ENCODE measurements at regions not wholly inside any gene's neighbourhood (a gene's known extent, or its start where the extent isn't known, plus 50 kb on each side); places are given as distances from the start of the nearest gene placed in this dataset.

DNA sequence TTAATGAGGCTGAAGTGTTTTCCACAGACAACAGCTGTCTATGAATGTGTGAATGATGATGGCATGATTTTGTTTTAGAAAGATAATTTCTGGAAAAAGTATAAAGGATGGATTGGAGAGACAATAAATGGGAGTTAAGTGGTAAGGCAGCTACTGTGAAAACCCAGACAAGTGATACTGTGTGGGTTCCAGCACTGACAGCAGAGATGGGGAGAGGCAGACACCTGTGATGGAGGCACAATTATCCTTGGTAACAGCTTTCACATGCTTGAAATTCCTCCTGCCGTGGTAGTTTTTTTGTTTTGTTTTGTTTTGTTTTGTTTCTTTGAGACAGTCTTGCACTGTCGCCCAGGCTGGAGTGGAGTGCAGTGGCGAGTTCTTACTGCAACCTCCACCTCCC, 189.3 kb downstream of the DEPDC1B start:
- no peak overlapping the region for H3K4me3 Mint-ChIP-seq
- H3K27ac Mint-ChIP-seq, result no peak overlapping the region
- no peaks in the 10 kb centered on the region for H3K36me3 Mint-ChIP-seq (ENCODE audit: low read depth)
- intact Hi-C loops (cut with micrococcal nuclease), result no loop called here
- H3K9me3 Mint-ChIP-seq, result no peaks in the 10 kb centered on the region
- H3K4me1 Mint-ChIP-seq (ENCODE audit: low read depth), result no peaks in the 10 kb centered on the region
- H3K27me3 Mint-ChIP-seq (ENCODE audit: insufficient read depth), result no peaks in the 10 kb centered on the region
- no peak for DNase-seq (ENCODE audit: low spot score)

DNA sequence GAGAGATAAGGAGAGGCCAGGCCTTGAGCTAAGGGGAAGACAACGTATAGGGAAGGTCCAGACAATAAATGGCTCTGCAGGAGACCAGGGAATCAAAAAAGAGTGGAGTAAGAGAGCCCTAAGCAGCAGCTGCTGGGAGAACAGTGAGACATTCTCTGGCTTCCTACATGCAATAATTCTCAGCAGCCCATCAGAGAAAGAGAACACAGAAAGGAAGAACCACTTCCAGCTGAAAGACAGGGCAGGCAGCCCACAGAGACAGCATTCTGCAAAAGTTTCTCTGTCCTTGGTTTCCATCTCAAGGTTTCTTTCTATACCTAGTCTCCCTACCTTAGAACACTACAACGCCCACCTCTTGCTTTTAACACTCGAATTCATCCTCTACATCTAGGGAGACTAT, 189.9 kb downstream of the DEPDC1B start:
- no peak overlapping the region for H3K4me3 Mint-ChIP-seq
- no peaks in the 10 kb centered on the region for H3K27me3 Mint-ChIP-seq (ENCODE audit: insufficient read depth)
- no peaks in the 10 kb centered on the region for H3K4me1 Mint-ChIP-seq (ENCODE audit: low read depth)
- DNase-seq (ENCODE audit: low spot score), result no peak
- H3K9me3 Mint-ChIP-seq, result no peaks in the 10 kb centered on the region
- H3K27ac Mint-ChIP-seq, result no peak overlapping the region
- no peaks in the 10 kb centered on the region for H3K36me3 Mint-ChIP-seq (ENCODE audit: low read depth)
- intact Hi-C loops (cut with micrococcal nuclease), result no loop called here

DNA sequence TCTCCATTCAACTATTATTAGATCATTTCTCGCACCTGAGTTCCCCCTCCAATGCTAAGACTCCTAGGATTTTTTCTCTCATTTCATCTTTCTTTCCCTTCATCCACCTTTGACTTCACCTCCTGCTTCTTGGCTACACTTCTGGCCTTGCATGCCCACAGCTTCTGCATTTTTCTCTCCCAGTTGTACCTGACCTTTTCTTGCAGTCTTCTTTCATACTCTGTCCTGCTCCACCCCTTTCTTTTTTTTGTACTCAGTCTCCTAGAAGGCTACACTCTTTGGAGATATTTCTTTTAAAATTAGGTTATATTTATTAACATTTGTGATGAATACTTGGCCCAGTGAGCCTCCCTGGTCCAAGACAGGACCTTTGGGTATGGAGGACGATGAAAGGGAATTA, 190.4 kb downstream of the DEPDC1B start:
- H3K27ac Mint-ChIP-seq, result no peak overlapping the region

DNA sequence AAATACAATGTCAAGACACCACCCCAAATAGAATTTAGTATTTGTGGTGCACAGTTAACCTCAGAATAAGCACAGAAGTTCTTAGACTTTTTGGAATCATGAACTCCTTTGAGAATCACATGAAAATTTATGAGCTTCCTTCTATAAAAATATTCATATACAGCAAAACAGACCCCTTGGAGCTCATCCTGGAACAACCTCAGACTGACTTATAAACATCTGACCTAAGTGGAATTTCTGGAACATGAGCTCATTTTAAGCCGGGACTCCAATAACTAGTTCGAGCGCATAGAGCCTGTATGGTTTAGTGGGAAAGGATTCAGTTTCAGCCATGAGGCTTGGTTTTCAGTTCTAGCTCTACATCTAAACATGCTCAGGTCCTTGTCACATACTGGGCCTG, 192.3 kb downstream of the DEPDC1B start:
- Mint-ChIP-seq H3K27ac (no peak overlapping the region), H3K4me1 (ENCODE audit: low read depth) (no peaks in the 10 kb centered on the region), H3K27me3 (ENCODE audit: insufficient read depth) (no peaks in the 10 kb centered on the region), H3K4me3 (no peak overlapping the region), H3K9me3 (peaks cover 4% of the 10 kb centered on the region), H3K36me3 (ENCODE audit: low read depth) (no peaks in the 10 kb centered on the region)
- intact Hi-C loops (cut with micrococcal nuclease), result no loop called here
- no peak for DNase-seq (ENCODE audit: low spot score)

More for the DNA sequence above, 190.4 kb downstream of the DEPDC1B start:
- H3K9me3 Mint-ChIP-seq, result no peaks in the 10 kb centered on the region
- H3K4me1 Mint-ChIP-seq (ENCODE audit: low read depth), result no peaks in the 10 kb centered on the region
- no peaks in the 10 kb centered on the region for H3K27me3 Mint-ChIP-seq (ENCODE audit: insufficient read depth)
- no peak overlapping the region for H3K4me3 Mint-ChIP-seq
- intact Hi-C loops (cut with micrococcal nuclease), result no loop called here
- no peaks in the 10 kb centered on the region for H3K36me3 Mint-ChIP-seq (ENCODE audit: low read depth)
- no peak for DNase-seq (ENCODE audit: low spot score)

DNA sequence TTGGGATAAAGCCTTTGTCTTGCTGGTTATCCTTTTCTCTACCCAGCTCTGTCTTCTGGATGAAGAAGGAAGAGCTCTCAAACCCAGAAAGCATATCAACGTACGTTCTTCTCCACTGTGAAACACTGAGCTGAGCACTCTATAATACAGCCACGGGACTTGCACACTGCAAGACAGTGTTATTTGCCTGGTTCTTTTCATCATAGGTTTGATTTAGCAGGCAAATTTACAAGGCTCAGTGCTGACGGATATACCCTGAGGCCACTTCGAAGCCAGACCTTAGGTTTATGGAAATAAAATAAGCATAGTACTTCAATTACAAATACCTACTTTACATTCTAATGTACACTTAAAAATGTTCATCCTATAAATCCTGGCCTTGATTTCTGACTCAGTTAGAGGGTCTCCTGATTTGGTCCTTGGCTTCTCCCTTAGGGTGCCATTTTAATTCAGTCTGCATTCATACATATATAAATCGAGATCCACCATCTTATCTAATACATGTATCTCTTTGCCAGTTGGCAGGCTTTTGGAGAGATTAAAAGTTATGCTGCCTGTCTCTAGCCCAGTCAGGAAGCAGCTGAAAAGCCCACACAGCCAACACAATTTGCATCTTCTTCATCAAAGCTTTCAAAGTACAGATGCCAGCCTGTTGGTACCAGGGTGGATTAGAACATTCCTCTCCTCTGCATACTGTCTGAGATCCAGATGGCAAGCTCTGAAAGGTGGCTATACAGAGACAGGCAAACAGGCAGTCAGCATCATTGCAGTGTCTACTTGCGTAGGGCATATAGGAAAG, 194.4 kb downstream of the DEPDC1B start:
- Mint-ChIP-seq H3K4me3 (no peak overlapping the region), H3K36me3 (ENCODE audit: low read depth) (no peaks in the 10 kb centered on the region), H3K27ac (no peak overlapping the region), H3K4me1 (ENCODE audit: low read depth) (no peaks in the 10 kb centered on the region), H3K27me3 (ENCODE audit: insufficient read depth) (no peaks in the 10 kb centered on the region), H3K9me3 (peaks cover 4% of the 10 kb centered on the region)
- no peak for DNase-seq (ENCODE audit: low spot score)
- intact Hi-C loops (cut with micrococcal nuclease), result no loop called here

DNA sequence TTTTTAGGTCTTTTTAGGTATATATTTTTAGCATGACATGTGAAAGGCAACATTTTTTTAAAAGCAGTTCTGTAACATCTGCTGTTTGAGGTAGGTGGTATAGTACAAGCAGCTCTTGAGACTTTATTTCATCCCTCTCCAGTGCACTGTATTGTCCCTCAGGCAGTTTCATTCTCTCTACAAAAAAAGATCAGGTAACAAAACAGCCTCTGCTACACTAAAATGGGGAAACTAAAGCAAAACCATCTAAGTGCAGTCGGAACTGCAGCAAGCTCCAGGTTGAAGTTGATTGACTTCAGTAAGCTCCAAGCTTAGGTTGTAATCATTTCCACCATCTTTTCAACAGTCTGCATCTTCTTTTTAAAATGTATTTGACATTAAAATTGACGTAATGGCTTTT, 195.6 kb downstream of the DEPDC1B start:
- Mint-ChIP-seq H3K4me3 (no peak overlapping the region), H3K27ac (no peak overlapping the region), H3K9me3 (peaks cover 4% of the 10 kb centered on the region), H3K36me3 (ENCODE audit: low read depth) (no peaks in the 10 kb centered on the region), H3K27me3 (ENCODE audit: insufficient read depth) (no peaks in the 10 kb centered on the region), H3K4me1 (ENCODE audit: low read depth) (no peaks in the 10 kb centered on the region)
- intact Hi-C loops (cut with micrococcal nuclease), result no loop called here
- DNase-seq (ENCODE audit: low spot score), result no peak

DNA sequence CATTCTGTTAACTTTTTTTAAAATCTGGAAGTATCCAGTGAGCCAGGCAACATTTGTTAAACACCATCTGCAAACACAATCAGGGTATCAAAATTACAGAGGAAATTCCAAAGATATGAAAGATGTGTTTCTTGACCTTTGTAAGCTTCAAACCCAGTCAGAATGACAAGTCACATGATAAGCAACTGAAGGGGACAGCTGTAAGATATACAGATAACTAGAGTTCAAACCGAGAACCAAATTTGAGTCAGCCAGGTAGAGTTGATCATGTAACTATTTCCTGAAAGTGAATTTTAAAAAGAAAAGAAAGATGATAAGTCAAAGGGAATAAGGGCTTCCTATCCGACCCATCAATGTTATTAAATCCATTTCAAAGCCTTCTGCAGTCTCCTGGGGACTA, 196.2 kb downstream of the DEPDC1B start:
- intact Hi-C loops (cut with micrococcal nuclease), result no loop called here
- no peaks in the 10 kb centered on the region for H3K27me3 Mint-ChIP-seq (ENCODE audit: insufficient read depth)
- no peaks in the 10 kb centered on the region for H3K36me3 Mint-ChIP-seq (ENCODE audit: low read depth)

DNA sequence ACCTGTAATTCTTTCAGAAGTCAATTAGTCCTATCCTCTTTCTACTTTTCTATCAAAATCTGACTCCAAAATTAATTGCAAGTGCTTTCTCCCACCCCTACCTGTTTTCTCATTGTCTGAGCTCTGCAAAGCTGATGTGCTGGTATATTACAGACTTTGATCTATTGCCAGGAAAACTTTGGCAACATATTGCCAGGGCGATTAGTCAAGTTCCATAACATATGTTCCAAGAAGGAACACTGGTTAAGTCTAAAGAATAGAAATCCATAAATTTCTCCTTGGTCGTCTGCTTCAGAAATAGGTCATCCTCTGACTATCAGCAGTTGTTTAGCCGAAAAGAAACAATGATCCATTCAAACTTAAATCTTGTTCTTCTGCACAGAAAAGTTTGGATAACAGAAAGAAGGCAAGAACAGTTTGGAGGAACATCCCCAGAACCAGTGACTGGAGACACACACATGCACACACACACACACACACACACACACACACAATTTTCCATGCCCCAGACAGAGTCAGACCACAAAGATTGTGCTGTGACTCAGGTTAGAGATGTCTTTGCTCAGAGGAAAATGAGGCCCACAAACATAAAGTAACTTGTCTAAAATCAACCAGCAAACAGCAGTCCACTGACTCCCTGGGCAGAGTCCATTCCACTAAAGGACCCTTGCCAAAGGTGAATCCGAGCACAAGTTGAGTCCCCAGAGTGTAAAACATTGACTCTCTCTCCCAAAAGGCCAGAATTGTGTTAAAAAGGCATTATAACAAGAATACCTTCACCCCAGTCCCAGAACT, 202.1 kb downstream of the DEPDC1B start:
- no peaks in the 10 kb centered on the region for H3K4me1 Mint-ChIP-seq (ENCODE audit: low read depth)
- intact Hi-C loops (cut with micrococcal nuclease), result no loop called here
- DNase-seq (ENCODE audit: low spot score), result no peak
- no peak overlapping the region for H3K27ac Mint-ChIP-seq
- no peak overlapping the region for H3K4me3 Mint-ChIP-seq
- H3K27me3 Mint-ChIP-seq (ENCODE audit: insufficient read depth), result peaks cover 3% of the 10 kb centered on the region
- no peaks in the 10 kb centered on the region for H3K9me3 Mint-ChIP-seq
- no peaks in the 10 kb centered on the region for H3K36me3 Mint-ChIP-seq (ENCODE audit: low read depth)

More for the DNA sequence above, 196.2 kb downstream of the DEPDC1B start:
- H3K9me3 Mint-ChIP-seq, result peaks cover 4% of the 10 kb centered on the region
- no peaks in the 10 kb centered on the region for H3K4me1 Mint-ChIP-seq (ENCODE audit: low read depth)
- DNase-seq (ENCODE audit: low spot score), result no peak
- H3K4me3 Mint-ChIP-seq, result no peak overlapping the region
- H3K27ac Mint-ChIP-seq, result no peak overlapping the region

DNA sequence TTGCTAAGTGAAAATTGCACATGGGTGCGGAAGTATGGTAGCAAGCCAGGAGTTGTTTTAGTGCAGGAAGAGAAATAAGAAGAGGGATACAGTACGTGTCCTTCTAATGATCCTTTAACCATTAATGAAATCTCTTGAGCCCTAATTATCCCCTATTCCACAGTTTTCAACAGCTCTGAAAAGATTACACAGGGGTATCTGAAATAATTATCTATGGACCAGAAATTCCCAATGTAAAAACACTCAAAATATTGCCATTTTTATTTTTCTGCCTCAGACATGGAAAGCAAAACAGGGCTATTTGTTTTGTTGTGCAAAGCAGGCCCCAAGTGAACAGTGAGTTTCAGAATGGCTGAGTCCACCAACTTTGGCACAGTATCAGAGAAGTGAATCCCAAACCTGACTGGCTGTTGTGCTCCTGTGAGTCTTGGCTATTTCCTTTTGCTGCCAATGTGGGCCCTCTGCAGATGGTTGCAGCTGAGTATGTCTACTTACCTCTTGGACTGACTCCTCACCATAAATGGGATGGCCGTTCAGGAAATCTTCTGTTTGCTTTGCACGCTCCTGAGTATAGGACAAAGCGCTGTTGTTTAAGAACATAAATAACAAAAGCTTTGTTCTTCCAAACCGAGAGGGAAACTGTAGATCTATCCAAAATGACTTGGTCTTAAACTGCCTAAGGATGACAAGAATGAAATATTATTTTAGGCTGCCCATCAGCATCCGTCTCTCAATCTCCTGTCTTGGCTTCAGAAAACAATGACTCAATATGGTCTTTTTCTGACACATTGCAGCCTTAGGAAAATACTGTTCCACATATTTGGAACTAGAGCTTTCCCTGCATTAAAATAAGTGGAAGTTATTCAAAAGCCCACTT, 204.1 kb downstream of the DEPDC1B start:
- H3K27me3 Mint-ChIP-seq (ENCODE audit: insufficient read depth), result peaks cover 3% of the 10 kb centered on the region
- H3K4me1 Mint-ChIP-seq (ENCODE audit: low read depth), result no peaks in the 10 kb centered on the region
- no peaks in the 10 kb centered on the region for H3K36me3 Mint-ChIP-seq (ENCODE audit: low read depth)
- DNase-seq (ENCODE audit: low spot score), result no peak
- H3K4me3 Mint-ChIP-seq, result no peak overlapping the region
- intact Hi-C loops (cut with micrococcal nuclease), result no loop called here
- no peak overlapping the region for H3K27ac Mint-ChIP-seq
- no peaks in the 10 kb centered on the region for H3K9me3 Mint-ChIP-seq

DNA sequence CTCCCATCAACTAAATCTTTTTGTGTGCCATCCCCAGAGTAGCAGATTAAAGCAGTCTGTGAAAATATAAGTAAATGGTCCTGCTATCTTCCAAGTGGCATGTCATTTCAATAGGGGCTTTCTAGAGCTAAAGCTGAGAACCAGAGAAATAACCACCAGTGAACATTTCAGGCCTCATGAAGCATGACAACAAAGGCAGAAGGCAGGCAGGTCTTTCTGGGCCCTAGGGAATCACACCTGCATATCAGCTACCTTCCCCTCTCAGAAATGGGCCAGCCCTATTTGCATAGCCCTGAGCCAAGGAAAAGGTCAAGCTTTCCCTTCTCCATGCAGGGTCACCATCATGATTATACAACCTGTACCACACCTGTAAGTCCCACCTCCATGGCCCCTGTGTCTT, 205.3 kb downstream of the DEPDC1B start:
- H3K4me1 Mint-ChIP-seq (ENCODE audit: low read depth), result no peaks in the 10 kb centered on the region
- H3K27me3 Mint-ChIP-seq (ENCODE audit: insufficient read depth), result peaks cover 3% of the 10 kb centered on the region
- H3K27ac Mint-ChIP-seq, result no peak overlapping the region
- intact Hi-C loops (cut with micrococcal nuclease), result no loop called here
- no peaks in the 10 kb centered on the region for H3K9me3 Mint-ChIP-seq
- H3K36me3 Mint-ChIP-seq (ENCODE audit: low read depth), result no peaks in the 10 kb centered on the region
- H3K4me3 Mint-ChIP-seq, result no peak overlapping the region
- DNase-seq (ENCODE audit: low spot score), result no peak

DNA sequence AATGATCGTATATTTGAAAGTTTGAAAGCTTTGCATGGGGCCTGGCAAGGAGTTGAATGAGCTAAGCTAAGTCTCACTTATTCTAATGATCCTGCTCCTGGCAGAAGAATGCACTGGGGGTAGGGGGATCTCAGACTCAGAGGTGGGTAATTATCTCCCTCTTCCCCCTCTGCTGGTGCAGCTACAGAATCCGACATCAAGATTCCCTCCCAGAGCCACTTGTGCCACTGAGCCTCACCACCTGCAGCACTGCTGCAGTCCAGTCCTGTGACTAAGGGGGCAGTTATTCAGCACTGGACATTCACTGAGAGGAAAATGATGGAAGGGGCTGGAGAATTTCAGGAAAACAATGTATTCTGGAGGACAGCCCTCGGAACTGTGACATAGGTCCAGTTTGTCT, 205.8 kb downstream of the DEPDC1B start:
- H3K9me3 Mint-ChIP-seq, result no peaks in the 10 kb centered on the region
- intact Hi-C loops (cut with micrococcal nuclease), result no loop called here
- H3K4me3 Mint-ChIP-seq, result no peak overlapping the region
- no peaks in the 10 kb centered on the region for H3K36me3 Mint-ChIP-seq (ENCODE audit: low read depth)
- H3K27me3 Mint-ChIP-seq (ENCODE audit: insufficient read depth), result peaks cover 3% of the 10 kb centered on the region
- H3K27ac Mint-ChIP-seq, result no peak overlapping the region
- no peaks in the 10 kb centered on the region for H3K4me1 Mint-ChIP-seq (ENCODE audit: low read depth)
- DNase-seq (ENCODE audit: low spot score), result no peak

DNA sequence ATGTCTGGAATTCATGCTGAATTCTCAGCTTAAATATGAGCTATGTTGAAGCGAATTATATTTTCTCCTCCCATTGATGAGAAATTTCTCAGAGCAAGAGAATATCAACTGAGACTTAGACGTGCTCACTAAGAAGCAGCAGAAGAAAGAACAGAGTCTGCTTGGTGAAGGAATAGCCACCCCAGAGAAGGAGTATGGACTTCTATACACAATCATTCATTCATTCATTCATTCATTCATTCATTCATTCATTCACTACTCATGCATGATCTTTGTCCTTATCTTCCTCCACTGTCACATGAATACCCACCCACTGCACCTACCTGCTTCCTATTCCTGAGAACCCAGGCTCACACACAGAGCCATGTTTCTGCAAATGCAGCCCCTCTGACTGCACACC, 206.6 kb downstream of the DEPDC1B start:
- no peaks in the 10 kb centered on the region for H3K9me3 Mint-ChIP-seq
- DNase-seq (ENCODE audit: low spot score), result no peak
- H3K36me3 Mint-ChIP-seq (ENCODE audit: low read depth), result no peaks in the 10 kb centered on the region
- intact Hi-C loops (cut with micrococcal nuclease), result no loop called here
- peaks cover 3% of the 10 kb centered on the region for H3K27me3 Mint-ChIP-seq (ENCODE audit: insufficient read depth)
- no peak overlapping the region for H3K4me3 Mint-ChIP-seq
- no peak overlapping the region for H3K27ac Mint-ChIP-seq
- H3K4me1 Mint-ChIP-seq (ENCODE audit: low read depth), result no peaks in the 10 kb centered on the region

DNA sequence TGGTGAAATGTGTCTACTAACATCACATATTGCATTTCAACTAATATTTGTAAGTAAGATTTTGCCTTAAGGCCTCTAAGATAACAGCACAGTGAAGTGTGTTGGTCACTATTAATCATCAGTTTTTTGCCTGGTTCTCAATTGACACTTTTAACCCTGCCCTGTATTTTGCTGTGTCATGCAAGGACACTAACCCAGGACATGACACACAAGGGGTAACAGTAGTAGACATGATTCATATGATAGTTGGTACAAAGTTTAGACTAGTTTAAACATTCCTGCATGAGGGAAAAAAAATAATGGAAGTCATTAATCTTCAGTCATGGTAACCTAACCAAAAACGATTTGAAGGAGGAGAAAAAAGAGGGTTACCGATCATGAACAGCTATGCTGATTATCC, 207.0 kb downstream of the DEPDC1B start:
- H3K4me3 Mint-ChIP-seq, result no peak overlapping the region
- no peaks in the 10 kb centered on the region for H3K4me1 Mint-ChIP-seq (ENCODE audit: low read depth)
- DNase-seq (ENCODE audit: low spot score), result no peak
- H3K27me3 Mint-ChIP-seq (ENCODE audit: insufficient read depth), result peaks cover 3% of the 10 kb centered on the region
- H3K27ac Mint-ChIP-seq, result no peak overlapping the region
- intact Hi-C loops (cut with micrococcal nuclease), result no loop called here
- no peaks in the 10 kb centered on the region for H3K9me3 Mint-ChIP-seq
- H3K36me3 Mint-ChIP-seq (ENCODE audit: low read depth), result no peaks in the 10 kb centered on the region

Data from activated T-helper 1 cell treated with anti-CD3 and anti-CD28 coated beads, Interleukin-12 subunit alpha, Interleukin-12 subunit beta, Interleukin-2, Interleukin-4 antibody, amounts not matched to agents 30 ng/mL and 10 ng/mL and 1 ng/mL, durations not matched to agents 14 hours and 24 hours and 36 hours (primary cell).